ENCODE measurements at regions not wholly inside any gene's neighbourhood (a gene's known extent, or its start where the extent isn't known, plus 50 kb on each side); places are given as distances from the start of the nearest gene placed in this dataset.

DNA sequence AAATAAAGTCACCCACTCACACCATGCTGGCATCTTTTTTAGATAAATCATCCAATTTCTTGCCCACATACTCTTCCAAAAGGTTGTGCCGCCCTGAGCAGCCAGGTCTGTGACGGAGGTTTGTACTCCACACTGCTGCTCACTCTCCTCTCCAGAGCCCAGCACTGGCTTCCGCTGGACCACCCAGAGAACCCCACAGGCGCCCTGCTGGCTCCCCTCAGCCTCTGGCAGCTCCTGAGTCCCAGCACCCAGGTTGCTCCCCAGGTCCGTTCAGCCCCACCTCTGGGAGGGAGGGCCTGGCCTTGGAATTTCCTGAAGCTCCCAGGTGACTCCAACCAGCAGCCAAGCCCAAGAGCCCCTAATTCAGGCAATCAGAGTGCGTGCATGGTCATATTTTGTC, 131.7 kb upstream of the CST7 start:
- DNase-seq, result no peak

DNA sequence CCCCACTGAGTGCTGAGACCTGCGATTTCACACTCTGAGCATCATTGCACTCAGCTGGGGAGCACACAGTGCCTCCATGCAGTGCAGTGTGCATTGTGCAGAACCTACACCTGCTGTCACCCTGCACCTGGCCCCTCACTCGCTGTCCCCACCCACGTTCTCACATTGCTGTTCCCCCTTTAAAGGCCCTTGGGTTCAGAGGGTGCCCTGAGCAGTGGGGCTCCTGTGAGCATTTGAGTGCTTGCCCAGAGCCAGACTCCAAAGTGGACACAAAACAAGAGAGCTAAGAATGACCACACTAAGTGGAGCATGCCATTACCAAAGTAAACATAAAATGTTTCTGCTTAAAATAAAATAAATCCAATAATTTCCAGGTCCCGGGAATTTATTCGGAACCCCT, 131.0 kb upstream of the CST7 start:
- no peak for DNase-seq

DNA sequence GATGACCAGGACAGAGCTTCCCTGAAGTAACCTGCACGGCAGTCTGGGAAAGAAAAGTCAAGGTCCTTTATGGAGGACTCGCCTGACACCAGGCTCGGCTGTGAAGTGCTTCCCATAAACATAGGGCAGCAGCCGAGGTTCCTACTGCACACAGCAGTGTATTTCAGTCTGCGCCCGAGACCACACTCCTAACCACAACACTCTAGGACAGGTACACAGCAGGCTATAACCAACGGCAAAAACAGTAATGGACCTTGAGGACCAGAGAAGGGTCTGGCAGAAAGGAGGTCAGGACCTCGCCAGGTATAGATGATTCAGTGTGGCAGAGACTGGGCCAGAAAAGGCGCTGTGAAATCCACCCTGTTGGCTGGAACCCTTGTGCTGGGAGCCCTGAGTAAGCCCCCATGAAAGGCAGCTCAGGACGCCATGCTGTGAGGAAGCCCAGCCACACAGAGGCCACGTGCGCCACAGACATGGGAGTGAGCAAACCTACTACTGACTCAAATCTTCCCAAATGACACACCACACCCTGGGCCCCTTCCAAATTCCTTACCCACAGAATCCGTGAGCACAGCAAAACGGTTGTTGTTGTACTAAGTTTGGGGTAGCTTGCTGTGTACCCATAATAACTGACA, 129.6 kb upstream of the CST7 start:
- no peak for DNase-seq

DNA sequence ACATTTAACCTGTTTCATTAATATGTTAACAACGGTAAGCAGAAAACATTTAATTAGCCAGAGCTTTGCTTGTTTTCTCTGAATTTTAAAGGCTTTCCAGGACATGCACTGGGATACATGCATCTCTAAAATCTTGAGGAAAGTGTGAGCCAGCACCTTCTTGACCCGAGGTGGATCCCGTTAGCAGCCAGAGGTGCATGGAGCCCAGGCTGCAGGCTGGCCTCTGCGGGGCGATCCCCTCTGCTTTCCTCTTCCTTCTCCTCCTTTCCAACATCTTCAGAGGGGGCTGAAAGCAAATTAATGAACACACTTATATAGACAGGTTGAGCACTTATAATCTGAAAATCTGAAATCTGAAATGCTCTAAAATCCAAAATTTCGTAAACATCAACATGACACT, 128.7 kb upstream of the CST7 start:
- no peak for DNase-seq

DNA sequence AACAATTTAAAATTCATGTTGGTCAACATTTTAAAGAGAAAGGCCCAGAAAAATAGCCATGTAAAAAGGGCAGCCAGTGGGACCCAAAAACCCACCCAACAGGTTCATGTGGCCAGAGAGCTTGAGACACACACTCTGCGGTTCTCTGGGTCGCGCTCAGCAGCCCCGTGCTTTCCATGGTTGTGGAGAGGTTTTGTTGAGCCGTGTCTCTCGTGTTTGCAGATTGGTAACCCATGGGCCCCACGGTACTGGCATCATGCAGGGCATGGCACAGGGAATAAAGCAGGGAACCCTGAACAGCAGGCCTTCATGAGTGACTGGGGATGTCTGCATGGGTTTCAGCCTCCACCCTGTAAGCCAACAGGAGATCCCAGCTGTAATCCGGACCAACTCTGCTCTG, 127.7 kb upstream of the CST7 start:
- DNase-seq, result no peak

DNA sequence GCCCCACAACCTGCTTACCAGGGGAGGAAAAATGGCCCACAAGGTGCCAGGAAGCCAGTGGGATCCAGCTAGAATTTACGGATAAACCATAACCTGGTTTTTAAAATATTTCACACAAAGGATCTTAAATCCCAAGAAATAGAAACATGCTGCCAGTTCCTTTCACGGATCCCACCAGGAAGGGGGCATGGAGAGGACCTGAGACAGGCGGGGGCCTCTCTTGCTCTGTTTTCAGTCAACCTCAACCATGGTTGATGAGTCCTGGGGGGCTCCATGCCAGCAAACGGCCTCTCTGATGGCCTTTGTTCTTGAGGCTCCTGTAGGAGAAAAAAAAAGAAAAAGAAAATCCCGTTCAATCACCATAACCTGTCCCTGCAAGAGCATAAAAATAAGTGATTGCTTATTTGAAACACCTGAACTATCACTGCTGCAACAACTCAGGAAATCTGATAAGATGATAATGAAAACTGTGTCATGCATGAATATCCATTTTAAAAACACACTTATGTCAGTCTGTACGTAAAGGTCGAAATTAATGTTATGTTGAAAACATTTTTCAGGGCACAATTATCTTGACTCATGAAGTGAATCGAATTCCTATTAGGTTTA, 125.8 kb upstream of the CST7 start:
- no peak for DNase-seq

DNA sequence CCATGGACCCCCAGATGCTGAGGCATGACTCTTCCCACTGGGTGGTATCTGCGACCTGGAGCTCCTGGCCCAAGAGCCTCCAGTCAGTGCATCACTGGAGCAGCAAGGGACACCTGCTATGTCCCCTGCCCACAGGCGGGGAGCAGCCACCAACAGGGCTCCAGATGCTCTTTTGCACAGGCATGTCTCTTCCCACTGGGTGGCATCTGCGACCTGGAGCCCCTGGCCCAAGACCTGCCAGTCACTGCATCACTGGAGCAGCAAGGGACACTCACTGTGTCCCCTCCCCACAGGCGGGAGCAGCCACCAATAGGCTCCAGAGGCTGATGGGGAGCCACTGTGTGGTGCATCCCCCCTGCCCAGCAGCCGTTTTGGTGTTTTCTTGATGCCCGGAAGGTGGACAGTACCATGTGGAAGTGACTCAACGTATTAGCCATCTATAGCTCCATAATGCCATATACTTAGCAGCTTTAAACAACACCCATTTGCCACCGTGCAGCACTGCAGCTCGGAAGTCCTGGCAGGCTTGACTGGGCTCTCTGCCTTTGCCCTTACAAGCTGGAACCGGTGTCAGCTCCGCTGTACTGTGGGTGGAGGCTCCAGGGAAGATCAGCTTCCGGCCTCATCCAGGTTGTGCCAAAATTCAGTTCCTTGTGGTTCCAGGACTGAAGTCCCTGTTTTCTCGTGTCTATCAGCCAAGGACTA, 124.9 kb upstream of the CST7 start:
- DNase-seq, result no peak

DNA sequence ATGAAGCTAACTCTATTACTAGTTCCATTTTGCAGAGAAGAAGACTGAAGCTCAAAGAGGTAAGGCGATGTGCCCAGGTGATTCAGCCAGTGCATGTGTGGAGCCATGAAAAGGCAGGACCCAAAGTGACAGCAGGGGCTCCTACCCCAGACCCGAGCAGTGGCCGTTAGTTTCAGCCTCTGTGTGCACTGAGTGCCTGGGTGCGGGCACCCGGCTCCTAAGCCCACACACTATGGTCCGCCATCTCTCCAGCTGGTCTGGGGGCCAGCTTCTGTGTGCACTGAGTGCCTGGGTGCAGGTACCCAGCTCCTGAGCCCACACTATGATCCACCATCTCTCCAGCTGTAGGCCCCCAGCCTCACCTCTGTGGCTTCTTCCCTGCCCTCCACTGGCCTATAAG, 123.5 kb upstream of the CST7 start:
- no peak for DNase-seq

DNA sequence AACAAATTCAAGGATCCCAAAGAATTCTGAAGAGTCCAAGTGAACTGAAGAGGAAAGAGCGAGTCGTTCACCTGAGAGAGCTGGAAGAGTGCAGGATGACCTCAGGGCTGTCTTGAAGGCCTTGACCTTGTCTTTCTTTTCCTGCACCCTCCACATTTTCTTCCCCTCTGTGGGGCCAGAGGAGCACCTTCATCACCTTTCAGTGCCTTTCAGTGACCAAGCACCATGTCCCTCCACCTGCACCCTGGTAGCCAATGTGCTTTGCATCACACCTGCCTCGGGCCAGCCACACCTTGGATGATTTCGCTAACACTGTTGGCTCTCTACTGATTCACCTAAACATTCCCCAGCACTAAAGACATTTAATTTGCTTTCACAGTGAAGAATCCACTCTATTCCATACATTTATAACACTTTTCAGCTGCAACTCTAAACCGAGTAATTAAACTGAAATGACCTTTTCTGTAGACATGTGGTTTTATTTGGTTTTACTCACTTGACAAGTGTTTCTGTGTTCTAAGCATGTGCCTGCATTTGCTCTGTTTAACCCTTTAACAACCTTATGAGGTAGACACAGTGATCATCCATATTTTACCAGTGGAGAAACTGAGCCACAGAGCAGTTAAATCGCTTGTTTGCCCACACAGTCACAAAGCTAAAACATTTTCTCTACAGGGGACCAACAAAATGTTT, 121.3 kb upstream of the CST7 start:
- no peak for DNase-seq

DNA sequence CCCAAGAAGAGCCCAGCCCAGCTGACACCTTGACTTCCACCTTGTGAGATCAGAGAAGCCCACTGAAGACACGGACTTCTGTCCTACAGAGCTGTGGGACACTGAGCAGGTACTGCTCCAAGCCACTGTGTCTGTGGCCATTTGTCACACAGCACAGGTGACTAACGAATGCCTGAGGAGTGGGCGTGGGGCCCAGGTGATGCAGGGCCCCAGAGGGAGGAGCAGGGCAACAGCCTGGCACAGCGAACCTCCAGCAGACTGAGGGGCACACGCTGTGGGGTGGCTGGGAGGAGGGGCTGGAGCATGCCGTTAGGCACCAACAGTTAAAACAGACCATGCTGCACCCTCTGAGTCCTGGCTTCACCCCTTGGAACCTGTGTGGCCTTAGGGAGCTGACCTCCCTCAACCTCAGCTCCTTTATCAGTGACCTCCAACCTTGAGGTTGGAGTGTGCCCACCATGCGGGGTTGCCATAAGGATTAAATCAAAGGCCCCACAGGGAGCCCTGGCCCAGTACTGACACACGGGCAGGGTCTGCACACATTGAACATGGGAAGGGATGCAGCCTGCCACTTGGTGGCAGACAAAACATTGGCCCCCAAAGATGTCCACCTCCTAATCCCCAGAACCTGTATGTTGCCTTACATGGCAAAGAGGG, 119.9 kb upstream of the CST7 start:
- no peak for DNase-seq

DNA sequence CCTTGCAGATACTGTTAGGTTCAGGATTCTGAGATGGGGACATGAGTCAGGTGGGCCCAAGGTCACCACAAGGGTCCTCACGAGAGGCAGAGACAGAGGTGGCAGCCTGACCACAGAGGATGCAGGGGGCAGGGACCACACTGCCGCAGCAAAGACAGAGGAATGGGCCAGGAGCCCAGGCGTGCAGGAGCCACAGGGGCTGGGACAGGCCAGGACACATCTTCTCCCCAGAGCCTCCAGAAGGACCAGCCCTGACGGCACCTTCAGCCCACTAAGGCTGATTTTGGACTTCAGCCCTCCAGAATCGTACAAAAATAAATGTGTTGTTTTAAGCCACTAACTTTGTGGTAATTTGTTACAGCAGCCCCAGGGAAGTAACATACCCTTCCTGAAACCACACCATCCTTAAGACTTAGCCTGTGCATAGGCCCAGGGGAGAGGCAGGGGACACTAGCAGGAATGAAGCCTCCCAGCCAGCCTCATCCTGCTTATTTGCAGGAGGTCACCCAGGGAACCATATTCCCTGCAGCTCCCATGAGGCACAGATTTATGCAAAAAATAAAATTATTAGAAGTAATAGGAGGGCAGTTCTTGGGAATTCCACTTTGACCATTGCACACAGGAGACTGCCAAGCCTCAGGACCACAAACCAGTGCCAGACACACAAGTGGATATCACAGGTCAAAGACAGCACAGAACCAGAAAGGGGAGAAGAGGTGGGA, 119.3 kb upstream of the CST7 start:
- DNase-seq, result no peak

DNA sequence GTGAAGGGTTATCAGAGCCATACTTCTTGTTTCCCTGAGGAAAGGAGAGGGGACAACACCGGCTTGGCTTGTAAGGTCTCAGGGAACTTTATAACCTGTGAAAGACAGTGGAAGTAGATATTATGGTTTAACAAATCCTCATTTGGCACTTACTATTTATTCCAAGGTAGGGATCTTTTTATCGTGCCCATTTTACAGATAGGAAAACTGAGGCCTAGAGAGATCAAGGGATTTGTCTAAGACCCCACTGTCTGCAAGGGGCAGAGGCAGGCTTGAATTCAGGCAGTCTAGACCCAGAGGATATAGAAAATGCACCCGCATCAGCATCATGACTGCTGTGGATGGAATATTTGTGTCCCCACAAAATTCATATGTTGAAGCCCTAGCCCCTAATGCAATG, 118.4 kb upstream of the CST7 start:
- DNase-seq, result no peak

DNA sequence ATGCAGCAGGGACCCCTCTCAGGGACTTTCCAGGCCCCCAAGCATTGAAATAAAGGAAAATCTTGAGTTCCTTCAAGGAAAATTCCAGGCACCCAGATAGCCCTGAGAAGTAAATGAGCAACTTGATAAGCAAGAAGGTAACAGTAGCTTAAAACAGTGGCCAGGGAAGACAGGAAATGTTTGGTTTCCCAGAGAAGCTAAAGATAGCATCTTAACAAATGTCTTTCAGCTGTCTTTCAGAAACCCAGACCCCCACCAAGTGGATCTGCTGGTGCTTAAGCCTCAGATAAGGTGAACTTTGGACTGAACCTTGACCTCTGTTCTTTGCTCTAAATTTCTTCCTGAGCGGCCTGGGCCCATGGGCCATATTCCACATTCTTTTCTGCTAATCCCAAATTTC, 117.8 kb upstream of the CST7 start:
- no peak for DNase-seq

DNA sequence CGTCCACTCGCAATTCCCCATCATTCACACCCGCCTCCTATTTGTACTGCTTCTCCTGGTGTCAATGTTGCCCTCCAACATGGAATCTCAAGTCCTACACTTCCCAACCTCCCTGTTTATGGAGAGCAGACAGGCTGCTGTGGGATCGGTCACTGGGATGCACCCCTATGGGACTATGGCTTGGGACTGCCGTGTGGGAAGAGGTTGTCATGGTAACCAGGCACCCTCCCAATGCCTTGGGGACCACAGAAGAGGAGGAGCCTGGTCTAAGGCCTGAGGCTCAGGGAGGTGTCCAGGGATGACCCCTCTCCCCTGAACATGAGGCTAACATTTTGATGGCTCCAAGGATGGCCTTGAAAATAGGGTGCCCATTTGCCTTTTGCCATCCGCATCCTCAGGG, 116.6 kb upstream of the CST7 start:
- no peak for DNase-seq

DNA sequence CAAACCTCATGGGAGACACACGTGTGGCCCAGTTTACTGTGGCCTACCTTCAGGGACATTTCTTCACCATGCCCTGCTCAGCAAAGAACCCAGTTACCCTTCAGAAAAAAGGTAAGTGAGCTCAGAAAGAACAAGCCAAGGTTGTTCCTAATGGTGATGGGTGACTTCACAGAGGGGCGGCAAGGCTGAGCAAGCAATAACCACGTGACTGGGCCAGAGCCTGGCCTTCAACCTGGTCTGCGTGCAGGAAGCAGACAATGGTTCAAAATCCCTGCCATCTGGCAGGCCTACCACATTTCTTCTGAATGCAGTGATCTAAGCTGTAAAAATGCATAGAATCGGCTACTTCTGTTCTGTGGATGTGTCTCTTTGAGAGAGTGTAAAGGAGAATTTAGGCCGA, 115.5 kb upstream of the CST7 start:
- DNase-seq, result no peak

DNA sequence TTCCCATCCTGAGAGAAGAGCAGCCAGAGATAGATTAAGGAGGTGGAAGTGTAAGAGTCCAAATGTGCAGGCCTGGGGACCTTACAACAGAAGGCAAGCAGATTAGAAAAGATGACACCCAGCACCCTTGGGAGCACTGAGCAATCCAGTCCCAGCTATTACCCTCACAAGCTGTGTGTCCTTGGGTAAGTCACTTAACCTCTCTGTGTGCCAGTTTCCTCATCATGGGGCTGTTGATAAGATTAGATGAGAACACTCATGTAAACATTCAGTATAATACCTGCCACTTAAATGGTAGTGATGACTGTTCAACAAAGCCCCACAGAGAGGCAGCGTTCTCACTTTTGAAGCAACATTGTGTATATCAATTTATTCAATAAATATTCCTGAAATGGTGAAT, 114.8 kb upstream of the CST7 start:
- no peak for DNase-seq

DNA sequence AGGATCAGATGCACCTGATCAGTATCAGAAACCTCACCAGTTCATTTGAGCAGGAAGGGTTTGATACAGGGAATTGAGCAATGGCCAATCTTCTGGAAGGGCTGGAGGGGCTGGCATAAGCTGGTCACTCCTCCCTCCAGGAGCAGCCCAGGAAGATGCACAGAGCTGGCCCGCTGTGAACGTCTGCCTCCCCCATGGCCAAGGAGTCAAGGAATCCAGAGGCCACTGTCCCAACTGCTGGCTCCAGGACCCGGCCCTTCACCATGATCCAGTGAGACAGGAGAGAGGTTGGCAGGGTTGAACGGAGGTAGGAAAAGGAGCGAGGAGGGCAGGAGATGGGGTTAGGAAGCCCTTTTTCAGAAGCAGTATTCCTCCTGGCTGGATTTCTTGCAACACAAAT, 113.9 kb upstream of the CST7 start:
- DNase-seq, result no peak

DNA sequence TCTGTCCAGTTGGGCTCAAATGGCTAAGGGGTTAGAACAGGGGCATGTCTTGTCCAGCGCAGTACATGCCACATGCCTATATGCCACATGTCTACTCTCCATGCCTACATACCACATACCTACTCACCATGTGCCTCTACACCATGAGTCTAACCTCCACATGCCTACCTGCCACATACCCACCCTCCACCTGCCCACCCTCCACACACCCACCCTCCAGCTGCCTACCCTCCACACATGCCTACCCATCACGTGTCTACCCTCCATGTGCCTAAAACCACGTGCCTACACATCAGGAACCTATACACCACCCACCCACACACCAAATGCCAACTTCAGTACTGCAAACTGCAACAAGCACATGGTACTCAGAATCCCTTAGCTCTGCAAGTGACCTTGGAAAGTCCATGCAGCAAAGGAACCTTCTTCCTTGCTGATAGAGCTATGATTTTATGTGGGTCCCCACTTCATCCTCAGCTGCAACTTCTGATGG, 113.0 kb upstream of the CST7 start:
- no peak for DNase-seq

DNA sequence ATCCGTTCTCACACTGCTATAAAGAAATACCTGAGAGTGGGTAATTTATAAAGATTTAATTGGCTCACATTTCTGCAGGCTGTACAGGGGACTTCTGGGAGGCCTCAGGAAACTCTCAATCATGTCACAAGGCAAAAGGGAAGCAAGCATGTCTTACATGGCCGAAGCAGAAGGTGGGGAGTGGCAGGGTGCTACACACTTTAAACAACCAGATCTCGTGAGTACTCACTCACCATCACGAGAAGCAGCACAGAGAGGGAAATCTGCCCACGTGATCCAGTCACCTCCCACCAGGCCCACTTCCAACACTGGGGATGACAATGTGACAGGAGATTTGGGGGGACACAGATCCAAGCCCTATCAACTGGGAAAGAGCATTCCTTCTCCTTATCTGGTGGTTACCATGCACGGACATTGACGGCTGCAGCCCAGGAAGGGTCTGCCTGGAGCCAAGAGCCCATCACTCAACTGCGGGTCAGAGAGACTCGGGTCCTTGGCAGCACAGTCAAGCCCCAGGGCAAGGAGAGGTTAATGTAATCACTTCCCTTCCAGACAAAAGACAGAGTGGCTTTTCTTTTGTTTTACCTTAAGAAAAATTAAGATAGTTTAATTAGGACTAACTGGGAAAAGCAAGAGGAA, 112.3 kb upstream of the CST7 start:
- DNase-seq, result no peak

DNA sequence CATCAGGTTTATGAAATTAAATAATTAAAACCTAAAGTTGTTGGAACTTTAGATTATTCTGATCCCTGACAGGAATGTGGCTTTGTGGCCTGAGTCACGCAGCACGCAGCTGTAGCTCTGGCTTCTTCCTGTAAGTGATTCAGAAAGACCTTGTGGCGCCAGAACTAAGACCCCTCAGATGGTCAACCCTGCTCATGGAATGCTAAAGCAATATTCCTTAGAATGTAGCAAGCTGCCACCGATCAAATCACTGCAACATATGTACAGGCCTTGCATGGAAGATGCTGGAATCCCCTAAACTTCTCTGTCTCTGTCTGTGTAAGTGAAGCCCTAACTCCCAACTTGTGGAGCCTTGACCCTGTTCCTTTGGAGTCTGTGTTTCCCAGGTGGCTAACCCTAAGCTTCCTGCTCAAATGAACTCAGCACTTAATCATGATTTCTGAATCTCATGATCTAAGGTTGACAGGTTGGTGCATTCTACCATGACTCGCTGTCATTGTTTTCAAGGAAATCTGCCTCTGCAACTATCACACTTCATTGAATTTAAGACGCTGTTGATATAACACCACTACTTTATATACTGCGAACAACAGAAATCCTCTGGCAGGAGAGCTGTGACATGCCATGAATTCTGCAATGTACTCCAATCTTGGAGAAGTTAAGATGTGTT, 111.2 kb upstream of the CST7 start:
- no peak for DNase-seq
